H9 (cell line): ENCODE measurements at regions not wholly inside any gene's neighbourhood (a gene's known extent, or its start where the extent isn't known, plus 50 kb on each side); places are given as distances from the start of the nearest gene placed in this dataset.

Experiments
- DNase-seq: peaks from one replicate; pipeline ENCODE4 v3.0.0-alpha.2; 2017
- H2AFZ ChIP-seq: one replicate; pipeline ENCODE4 v1.6.1; 2013; ENCODE audit warnings: mild to moderate bottlenecking, low read length, control low read depth, moderate library complexity
- H2AK5ac ChIP-seq: 2 replicates; pipeline ENCODE4 v1.6.1; 2013; ENCODE audit warnings: low read length, control low read depth, mixed read lengths; ENCODE audit not compliant: insufficient read length
- H2BK120ac ChIP-seq: one replicate; pipeline ENCODE4 v1.6.1; 2013; ENCODE audit warnings: low read depth, mild to moderate bottlenecking, low read length, control low read depth, inconsistent platforms; ENCODE audit not compliant: poor library complexity, severe bottlenecking
- H2BK12ac ChIP-seq: 2 replicates; pipeline ENCODE4 v1.6.1; 2013; ENCODE audit warnings: low read length, control low read depth, mixed read lengths, low read depth; ENCODE audit not compliant: insufficient read length
- H2BK15ac ChIP-seq: 2 replicates; pipeline ENCODE4 v1.6.1; 2013; ENCODE audit warnings: low read depth, low read length, control low read depth
- H2BK20ac ChIP-seq: one replicate; pipeline ENCODE4 v1.6.1; 2013; ENCODE audit warnings: low read depth, mild to moderate bottlenecking, low read length, control low read depth, inconsistent platforms; ENCODE audit not compliant: poor library complexity, severe bottlenecking
- H2BK5ac ChIP-seq: 2 replicates; pipeline ENCODE4 v1.6.1; 2013; ENCODE audit warnings: low read length, control low read depth, mixed read lengths; ENCODE audit not compliant: insufficient read length
- H3K14ac ChIP-seq: 2 replicates; pipeline ENCODE4 v1.6.1; 2013; ENCODE audit warnings: low read length, control low read depth; ENCODE audit not compliant: insufficient read depth
- H3K18ac ChIP-seq: 2 replicates; pipeline ENCODE4 v1.6.1; 2013; ENCODE audit warnings: low read depth, mild to moderate bottlenecking, mixed read lengths, low read length, control low read depth; ENCODE audit not compliant: insufficient read length
- H3K23ac ChIP-seq: 2 replicates; pipeline ENCODE4 v1.6.1; 2013; ENCODE audit warnings: low read length, control low read depth, mixed read lengths, low read depth; ENCODE audit not compliant: insufficient read length
- H3K23me2 ChIP-seq: 2 replicates; pipeline ENCODE4 v1.6.1; 2013; ENCODE audit warnings: low read depth, mild to moderate bottlenecking, mixed read lengths, low read length, control low read depth; ENCODE audit not compliant: insufficient read length, poor library complexity, severe bottlenecking
- H3K27ac ChIP-seq: 2 replicates; pipeline ENCODE4 v1.5.1; 2013; ENCODE audit warnings: low read length, control low read depth, mixed read lengths, low read depth; ENCODE audit not compliant: insufficient read length
- H3K27me3 ChIP-seq: 2 replicates; pipeline ENCODE4 v1.6.1; 2013; ENCODE audit warnings: low read length, control low read depth, inconsistent platforms; ENCODE audit not compliant: insufficient read depth
- H3K4ac ChIP-seq: 2 replicates; pipeline ENCODE4 v1.6.1; 2013; ENCODE audit warnings: low read depth, mild to moderate bottlenecking, control low read depth, inconsistent platforms, low read length, moderate library complexity
- H3K4me1 ChIP-seq: 2 replicates; pipeline ENCODE4 v1.6.1; 2013; ENCODE audit warnings: low read length, control low read depth, inconsistent platforms; ENCODE audit not compliant: insufficient read depth
- H3K4me2 ChIP-seq: 2 replicates; pipeline ENCODE4 v1.6.1; 2013; ENCODE audit warnings: low read length, control low read depth, mixed read lengths; ENCODE audit not compliant: insufficient read length, insufficient read depth
- H3K56ac ChIP-seq: 2 replicates; pipeline ENCODE4 v1.6.1; 2013; ENCODE audit warnings: low read depth, mild to moderate bottlenecking, mixed read lengths, low read length, control low read depth; ENCODE audit not compliant: insufficient read length
- H3K79me1 ChIP-seq: 2 replicates; pipeline ENCODE4 v1.6.1; 2013; ENCODE audit warnings: low read depth, mild to moderate bottlenecking, moderate library complexity, low read length, control low read depth, inconsistent platforms; ENCODE audit not compliant: insufficient read depth, poor library complexity, severe bottlenecking
- H3K79me2 ChIP-seq: 2 replicates; pipeline ENCODE4 v1.6.1; 2013; ENCODE audit warnings: low read length, control low read depth, inconsistent platforms; ENCODE audit not compliant: insufficient read depth
- H3K9ac ChIP-seq: 2 replicates; pipeline ENCODE4 v1.6.1; 2013; ENCODE audit warnings: low read length, control low read depth, mixed read lengths; ENCODE audit not compliant: insufficient read length; ENCODE audit errors: extremely low read depth
- H3K9me3 ChIP-seq: one replicate; pipeline ENCODE4 v1.6.1; 2013; ENCODE audit warnings: low read depth, low read length, inconsistent platforms; ENCODE audit not compliant: control insufficient read depth
- H3T11ph ChIP-seq: one replicate; pipeline ENCODE4 v1.6.1; 2013; ENCODE audit warnings: mild to moderate bottlenecking, low read length, control low read depth, inconsistent platforms
- H4K20me1 ChIP-seq: one replicate; pipeline ENCODE4 v1.6.1; 2013; ENCODE audit not compliant: control insufficient read depth, insufficient read length, insufficient read depth
- H4K5ac ChIP-seq: 2 replicates; pipeline ENCODE4 v1.6.1; 2013; ENCODE audit warnings: low read depth, mild to moderate bottlenecking, mixed read lengths, low read length, control low read depth; ENCODE audit not compliant: insufficient read length
- H4K8ac ChIP-seq: replicated peaks from 2 replicates; pipeline ENCODE4 v1.6.1; 2013; ENCODE audit warnings: low read length, control low read depth, mixed read lengths, low read depth; ENCODE audit not compliant: insufficient read length
- H4K91ac ChIP-seq: 2 replicates; pipeline ENCODE4 v1.6.1; 2013; ENCODE audit warnings: low read depth, mild to moderate bottlenecking, moderate library complexity, mixed read lengths, low read length, control low read depth; ENCODE audit not compliant: insufficient read length
- H3K27ac Mint-ChIP-seq, 3 experiments: 2 replicates in 2 of 3; 3 replicates in 1 of 3; pipeline ENCODE4 v1.8.0; 2020 to 2021; ENCODE audit warnings: mixed read lengths in 3 of 3, mild to moderate bottlenecking in 1 of 3, moderate library complexity in 1 of 3
- H3K27me3 Mint-ChIP-seq: 2 replicates; pipeline ENCODE4 v1.8.0; 2021; ENCODE audit warnings: low read depth, mild to moderate bottlenecking, moderate library complexity, mixed read lengths
- H3K36me3 Mint-ChIP-seq, 3 experiments: 2 replicates in 2 of 3; 3 replicates in 1 of 3; pipeline ENCODE4 v1.8.0; 2020 to 2021; ENCODE audit warnings: low read depth in 3 of 3, mixed read lengths in 3 of 3; ENCODE audit not compliant: insufficient read depth in 1 of 3
- H3K4me1 Mint-ChIP-seq, 2 experiments: 2 replicates each; pipeline ENCODE4 v1.8.0; 2020; ENCODE audit warnings: mixed read lengths in 2 of 2
- H3K4me3 Mint-ChIP-seq, 2 experiments: 2 replicates in 1 of 2; 3 replicates in 1 of 2; pipeline ENCODE4 v1.8.0; 2020 to 2021; ENCODE audit warnings: mild to moderate bottlenecking in 2 of 2, mixed read lengths in 2 of 2, moderate library complexity in 1 of 2
- H3K9me3 Mint-ChIP-seq, 2 experiments: 2 replicates in 1 of 2; 3 replicates in 1 of 2; pipeline ENCODE4 v1.8.0; 2020; ENCODE audit warnings: mild to moderate bottlenecking in 2 of 2, mixed read lengths in 2 of 2, moderate library complexity in 1 of 2
- WGBS: extraction: QIAGEN DNeasy Blood & Tissue Kit; methylation state at CpG from one replicate; pipeline ENCODE4 v1.1.7; 2013; ENCODE audit warnings: missing lambda C conversion rate, low lambda C conversion rate, mixed read lengths; ENCODE audit not compliant: insufficient read length; ENCODE audit errors: extremely low coverage; 5-methylcytosine and 5-hydroxymethylcytosine counted together
- TF ChIP-seq, protein P1 (sequence below): fragments of 200-600 bp; sonication (generic); conservative IDR thresholded peaks from 3 replicates; pipeline ENCODE4 v1.8.0; 2021; ENCODE audit warnings: antibody characterized with exemption, mild to moderate bottlenecking

- Histone ChIP-seq H4K8ac (no peak overlapping the region), H3T11ph (no peak overlapping the region), H3K9ac (no peak overlapping the region), H3K79me2 (no peaks in the 10 kb centered on the region), H2BK15ac (no peak overlapping the region), H3K14ac (no peak overlapping the region), H3K56ac (no peak overlapping the region), H2AK5ac (no peak overlapping the region), H3K9me3 (no peaks in the 10 kb centered on the region), H3K4me1 (no peaks in the 10 kb centered on the region), H2BK120ac (no peak overlapping the region), H2BK12ac (no peak overlapping the region), H4K5ac (no peak overlapping the region), H3K4ac (no peak overlapping the region), H3K79me1 (no peaks in the 10 kb centered on the region), H3K27me3 (no peaks in the 10 kb centered on the region), H3K23me2 (no peaks in the 10 kb centered on the region), H2AFZ (no peak overlapping the region), H4K91ac (no peak overlapping the region), H3K23ac (no peak overlapping the region), H3K4me2 (no peak overlapping the region), H2BK5ac (no peak overlapping the region), H3K18ac (no peak overlapping the region), H3K27ac (no peak overlapping the region), H4K20me1 (no peaks in the 10 kb centered on the region), H2BK20ac (no peak overlapping the region)
- TF ChIP-seq, protein P1, sequence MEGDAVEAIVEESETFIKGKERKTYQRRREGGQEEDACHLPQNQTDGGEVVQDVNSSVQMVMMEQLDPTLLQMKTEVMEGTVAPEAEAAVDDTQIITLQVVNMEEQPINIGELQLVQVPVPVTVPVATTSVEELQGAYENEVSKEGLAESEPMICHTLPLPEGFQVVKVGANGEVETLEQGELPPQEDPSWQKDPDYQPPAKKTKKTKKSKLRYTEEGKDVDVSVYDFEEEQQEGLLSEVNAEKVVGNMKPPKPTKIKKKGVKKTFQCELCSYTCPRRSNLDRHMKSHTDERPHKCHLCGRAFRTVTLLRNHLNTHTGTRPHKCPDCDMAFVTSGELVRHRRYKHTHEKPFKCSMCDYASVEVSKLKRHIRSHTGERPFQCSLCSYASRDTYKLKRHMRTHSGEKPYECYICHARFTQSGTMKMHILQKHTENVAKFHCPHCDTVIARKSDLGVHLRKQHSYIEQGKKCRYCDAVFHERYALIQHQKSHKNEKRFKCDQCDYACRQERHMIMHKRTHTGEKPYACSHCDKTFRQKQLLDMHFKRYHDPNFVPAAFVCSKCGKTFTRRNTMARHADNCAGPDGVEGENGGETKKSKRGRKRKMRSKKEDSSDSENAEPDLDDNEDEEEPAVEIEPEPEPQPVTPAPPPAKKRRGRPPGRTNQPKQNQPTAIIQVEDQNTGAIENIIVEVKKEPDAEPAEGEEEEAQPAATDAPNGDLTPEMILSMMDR, result no peak
- no CpG with 5 or more reads among the region's 7 CpGs for WGBS
- Mint-ChIP-seq H3K9me3 (no peaks in the 10 kb centered on the region; a peak in 1 of 5 replicates), H3K27ac (peak overlapping the region in 1 of 3 experiments; percentile 8; a peak in 3 of 7 replicates), H3K27me3 (peaks cover 1% of the 10 kb centered on the region; the same call in 1 of the 2 replicates), H3K4me3 (no peak overlapping the region), H3K4me1 (peaks cover 12 to 18% of the 10 kb centered on the region in 2 experiments), H3K36me3 (no peaks in the 10 kb centered on the region)
- DNase-seq, result no peak
Observed at GRCh38 chr17:36672403-36672918, 71.1 kb downstream of the MRM1 start.
